ENCODE measurements at regions not wholly inside any gene's neighbourhood (a gene's known extent, or its start where the extent isn't known, plus 50 kb on each side); places are given as distances from the start of the nearest gene placed in this dataset.

DNA sequence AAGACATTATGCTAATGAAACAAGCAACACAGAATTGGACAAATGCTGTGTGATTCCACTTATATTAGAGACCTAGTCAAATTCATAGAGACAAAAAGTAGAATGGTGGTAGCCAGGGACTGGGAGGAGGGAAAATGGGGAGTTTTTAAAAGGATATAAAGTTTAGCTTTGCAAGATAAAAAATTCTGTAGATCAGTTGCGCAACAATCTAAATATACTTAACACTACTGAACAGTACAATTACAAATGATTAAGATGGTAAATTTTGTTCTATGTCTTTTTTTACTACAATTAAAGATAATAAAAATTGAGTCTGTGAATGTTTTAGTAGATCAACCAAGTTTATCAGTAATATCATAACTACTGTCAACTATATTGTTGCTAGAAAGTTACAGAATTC lies 340.1 kb upstream of the PDZRN3 start:
- TF ChIP-seq, protein P1, sequence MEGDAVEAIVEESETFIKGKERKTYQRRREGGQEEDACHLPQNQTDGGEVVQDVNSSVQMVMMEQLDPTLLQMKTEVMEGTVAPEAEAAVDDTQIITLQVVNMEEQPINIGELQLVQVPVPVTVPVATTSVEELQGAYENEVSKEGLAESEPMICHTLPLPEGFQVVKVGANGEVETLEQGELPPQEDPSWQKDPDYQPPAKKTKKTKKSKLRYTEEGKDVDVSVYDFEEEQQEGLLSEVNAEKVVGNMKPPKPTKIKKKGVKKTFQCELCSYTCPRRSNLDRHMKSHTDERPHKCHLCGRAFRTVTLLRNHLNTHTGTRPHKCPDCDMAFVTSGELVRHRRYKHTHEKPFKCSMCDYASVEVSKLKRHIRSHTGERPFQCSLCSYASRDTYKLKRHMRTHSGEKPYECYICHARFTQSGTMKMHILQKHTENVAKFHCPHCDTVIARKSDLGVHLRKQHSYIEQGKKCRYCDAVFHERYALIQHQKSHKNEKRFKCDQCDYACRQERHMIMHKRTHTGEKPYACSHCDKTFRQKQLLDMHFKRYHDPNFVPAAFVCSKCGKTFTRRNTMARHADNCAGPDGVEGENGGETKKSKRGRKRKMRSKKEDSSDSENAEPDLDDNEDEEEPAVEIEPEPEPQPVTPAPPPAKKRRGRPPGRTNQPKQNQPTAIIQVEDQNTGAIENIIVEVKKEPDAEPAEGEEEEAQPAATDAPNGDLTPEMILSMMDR (IDR thresholded peaks at IDR 0.05; ENCODE audit: low read length), result no peak
- no peak for TF ChIP-seq EZH2 (optimal IDR thresholded peaks at IDR 0.05; ENCODE audit: low read depth, low read length)
